HEK293 (cell line): ENCODE measurements at regions not wholly inside any gene's neighbourhood (a gene's known extent, or its start where the extent isn't known, plus 50 kb on each side); places are given as distances from the start of the nearest gene placed in this dataset.
A peak's percentile ranks its signal among the peaks of the same experiment; 100 is the strongest.

ENCODE experiments used
- CTCF ChIA-PET: fragments of 350-600 bp; formaldehyde crosslinking; extraction: SDS; loops from one replicate; lab custom pipeline; 2021; ENCODE audit warnings: antibody characterized with exemption; lab: Yijun Ruan, JAX
- POLR2A ChIA-PET: fragments of 300-600 bp; formaldehyde crosslinking; extraction: SDS; loops from one replicate; lab custom pipeline; 2020; ENCODE audit warnings: antibody characterized with exemption, inconsistent platforms; lab: Yijun Ruan, JAX
- H3K27ac ChIP-seq: fragments of 200-500 bp; sonication (Bioruptor generic); 2 replicates; pipeline ENCODE4 v1.5.1; 2014; ENCODE audit warnings: low read depth, low read length, control low read depth, inconsistent platforms; ENCODE audit errors: extremely low read depth
- H3K36me3 ChIP-seq, 2 experiments: fragments of 200-500 bp in 1 of 2; sonication (Bioruptor generic) in 1 of 2; 1 replicate in 1 of 2; 2 replicates in 1 of 2; pipeline ENCODE4 v1.5.1; 2014 to 2017; ENCODE audit warnings: inconsistent platforms in 2 of 2, low read length in 2 of 2; ENCODE audit not compliant: control insufficient read depth in 2 of 2, insufficient read depth in 1 of 2
- H3K4me1 ChIP-seq: fragments of 200-500 bp; sonication (Bioruptor generic); 2 replicates; pipeline ENCODE4 v1.5.1; 2014; ENCODE audit warnings: mild to moderate bottlenecking, low read length, inconsistent platforms; ENCODE audit not compliant: control insufficient read depth, insufficient read depth
- H3K4me3 ChIP-seq: 2 replicates; pipeline ENCODE4 v1.5.1; 2011; ENCODE audit warnings: low read depth, mild to moderate bottlenecking, control low read depth, low read length, moderate library complexity
- H3K9me3 ChIP-seq: fragments of 200-500 bp; sonication (Bioruptor generic); 2 replicates; pipeline ENCODE4 v1.5.1; 2014; ENCODE audit warnings: low read depth, low read length, inconsistent platforms; ENCODE audit not compliant: control insufficient read depth, insufficient read depth
- AEBP2 ChIP-seq: fragments of 450-650 bp; formaldehyde crosslinking; IDR thresholded peaks from 2 replicates; pipeline ENCODE4 v1.5.1; 2016; ENCODE audit warnings: missing biosample characterization, missing genetic modification characterization, borderline replicate concordance
- EGR2 ChIP-seq: fragments of 450-650 bp; formaldehyde crosslinking; IDR thresholded peaks from 2 replicates; pipeline ENCODE4 v1.5.1; 2016; ENCODE audit warnings: low read depth, missing biosample characterization, missing genetic modification characterization
- HOXD13 ChIP-seq: sonication (generic); formaldehyde crosslinking; IDR thresholded peaks from 2 replicates; pipeline ENCODE4 v1.8.0; 2022; ENCODE audit warnings: missing genetic modification reagents, borderline replicate concordance
- SCRT2 ChIP-seq: fragments of 450-650 bp; formaldehyde crosslinking; IDR thresholded peaks from 2 replicates; pipeline ENCODE4 v1.5.1; 2016; ENCODE audit warnings: missing biosample characterization, missing genetic modification characterization
- TRIM28 ChIP-seq: IDR thresholded peaks from 2 replicates; pipeline ENCODE4 v1.6.1; 2011; ENCODE audit warnings: low read length, control low read depth, borderline replicate concordance
- ZBTB20 ChIP-seq: fragments of 450-650 bp; formaldehyde crosslinking; IDR thresholded peaks from 2 replicates; pipeline ENCODE4 v1.5.1; 2016; ENCODE audit warnings: missing biosample characterization, missing genetic modification characterization
- ZFHX2 ChIP-seq: fragments of 450-650 bp; formaldehyde crosslinking; conservative IDR thresholded peaks from 2 replicates; pipeline ENCODE4 v1.5.1; 2016; ENCODE audit warnings: missing biosample characterization, missing genetic modification characterization
- ZNF114 ChIP-seq: fragments of 450-650 bp; formaldehyde crosslinking; IDR thresholded peaks from 2 replicates; pipeline ENCODE4 v1.5.0; 2017; ENCODE audit warnings: missing biosample characterization, missing genetic modification characterization
- ZNF132 ChIP-seq: fragments of 450-650 bp; formaldehyde crosslinking; IDR thresholded peaks from 2 replicates; pipeline ENCODE4 v1.5.1; 2017; ENCODE audit warnings: missing biosample characterization, missing genetic modification characterization, borderline replicate concordance
- ZNF140 ChIP-seq: fragments of 450-650 bp; formaldehyde crosslinking; IDR thresholded peaks from 2 replicates; pipeline ENCODE4 v1.5.1; 2016; ENCODE audit warnings: missing biosample characterization, missing genetic modification characterization
- ZNF155 ChIP-seq: fragments of 450-650 bp; formaldehyde crosslinking; IDR thresholded peaks from 2 replicates; pipeline ENCODE4 v1.5.1; 2016; ENCODE audit warnings: missing biosample characterization, missing genetic modification characterization
- ZNF211 ChIP-seq: fragments of 450-650 bp; formaldehyde crosslinking; IDR thresholded peaks from 2 replicates; pipeline ENCODE4 v1.5.1; 2016; ENCODE audit warnings: low read depth, missing biosample characterization, missing genetic modification characterization
- ZNF366 ChIP-seq: fragments of 450-650 bp; formaldehyde crosslinking; conservative IDR thresholded peaks from 2 replicates; pipeline ENCODE4 v1.5.1; 2016; ENCODE audit warnings: missing biosample characterization, missing genetic modification characterization
- ZNF404 ChIP-seq: fragments of 450-650 bp; formaldehyde crosslinking; IDR thresholded peaks from 2 replicates; pipeline ENCODE4 v1.5.1; 2017; ENCODE audit warnings: missing biosample characterization, missing genetic modification characterization
- ZNF501 ChIP-seq: fragments of 450-650 bp; formaldehyde crosslinking; IDR thresholded peaks from 2 replicates; pipeline ENCODE4 v1.5.1; 2016; ENCODE audit warnings: missing biosample characterization, missing genetic modification characterization
- ZNF544 ChIP-seq: fragments of 450-650 bp; formaldehyde crosslinking; IDR thresholded peaks from 2 replicates; pipeline ENCODE4 v1.5.0; 2017; ENCODE audit warnings: missing biosample characterization, missing genetic modification characterization
- ZNF548 ChIP-seq: fragments of 450-650 bp; formaldehyde crosslinking; IDR thresholded peaks from 2 replicates; pipeline ENCODE4 v1.5.1; 2016; ENCODE audit warnings: missing biosample characterization, missing genetic modification characterization
- ZNF555 ChIP-seq: fragments of 450-650 bp; formaldehyde crosslinking; conservative IDR thresholded peaks from 2 replicates; pipeline ENCODE4 v1.5.1; 2017; ENCODE audit warnings: missing biosample characterization, mild to moderate bottlenecking, missing genetic modification characterization, inconsistent platforms
- ZNF600 ChIP-seq: fragments of 450-650 bp; formaldehyde crosslinking; IDR thresholded peaks from 2 replicates; pipeline ENCODE4 v1.5.1; 2016; ENCODE audit warnings: missing biosample characterization, missing genetic modification characterization
- ZNF626 ChIP-seq: fragments of 450-650 bp; sonication (Bioruptor Pico); formaldehyde crosslinking; IDR thresholded peaks from 2 replicates; pipeline ENCODE4 v1.5.1; 2018; ENCODE audit warnings: missing biosample characterization, missing genetic modification characterization, inconsistent platforms
- ZNF747 ChIP-seq: fragments of 450-650 bp; formaldehyde crosslinking; IDR thresholded peaks from 2 replicates; pipeline ENCODE4 v1.5.1; 2016; ENCODE audit warnings: missing biosample characterization, missing genetic modification characterization
- ZNF792 ChIP-seq: fragments of 450-650 bp; formaldehyde crosslinking; IDR thresholded peaks from 2 replicates; pipeline ENCODE4 v1.5.1; 2016; ENCODE audit warnings: missing biosample characterization, missing genetic modification characterization
- ZSCAN4 ChIP-seq: fragments of 450-650 bp; formaldehyde crosslinking; IDR thresholded peaks from 2 replicates; pipeline ENCODE4 v1.5.1; 2017; ENCODE audit warnings: missing biosample characterization, missing genetic modification characterization

GRCh38 chr17:79305376-79305767, 230.7 kb downstream of the ENGASE start:
- CTCF ChIA-PET = no interaction called here

GRCh38 chr17:79304884-79305283, 230.3 kb downstream of the ENGASE start:
- CTCF ChIA-PET = interaction anchor here (0.6 to 1.0 kb wide), 2 partner anchors 86 to 89 kb away, joined by 3 read pairs; no protein-coding TSS in a partner anchor
- Histone ChIP-seq H3K27ac (no peak overlapping the region), H3K4me1 (peaks cover 4% of the 10 kb centered on the region; the same call in 1 of the 2 replicates), H3K36me3 (no peaks in the 10 kb centered on the region), H3K4me3 (no peak overlapping the region), H3K9me3 (no peaks in the 10 kb centered on the region)
- POLR2A ChIA-PET = no interaction called here
- TF ChIP-seq HOXD13 (CRISPR knock-in tag) = no peak
- no peak for TF ChIP-seq ZNF140 (tag by site-specific recombination)
- TF ChIP-seq ZNF747 (tag by site-specific recombination) = no peak
- no peak for TF ChIP-seq ZNF555 (tag by site-specific recombination)
- no peak for TF ChIP-seq ZNF366 (tag by site-specific recombination)

More at GRCh38 chr17:79305376-79305767, 230.7 kb downstream of the ENGASE start:
- Histone ChIP-seq H3K36me3 (no peaks in the 10 kb centered on the region), H3K4me3 (no peak overlapping the region), H3K27ac (no peak overlapping the region), H3K4me1 (peaks cover 4% of the 10 kb centered on the region; the same call in 1 of the 2 replicates), H3K9me3 (no peaks in the 10 kb centered on the region)
- TF ChIP-seq ZNF548 (tag by site-specific recombination) (no peak), EGR2 (peak; percentile 84), ZFHX2 (tag by site-specific recombination) (peak; percentile 93)
- POLR2A ChIA-PET = no interaction called here

GRCh38 chr17:79303641-79304205, 229.1 kb downstream of the ENGASE start:
- Histone ChIP-seq H3K36me3 (no peaks in the 10 kb centered on the region), H3K4me3 (no peak overlapping the region), H3K4me1 (peaks cover 4% of the 10 kb centered on the region; the same call in 1 of the 2 replicates), H3K9me3 (no peaks in the 10 kb centered on the region), H3K27ac (no peak overlapping the region)
- TF ChIP-seq ZNF626 (no peak), ZSCAN4 (peak; percentile 54)
- POLR2A ChIA-PET = no interaction called here
- CTCF ChIA-PET = interaction anchor here (0.6 to 1.7 kb wide), 3 partner anchors 40 to 658 kb away, joined by 4 to 6 read pairs (median 4); no protein-coding TSS in a partner anchor

GRCh38 chr17:79301469-79301868, 226.8 kb downstream of the ENGASE start:
- Histone ChIP-seq H3K4me1 (no peaks in the 10 kb centered on the region; the same call in 1 of the 2 replicates), H3K4me3 (no peak overlapping the region), H3K27ac (no peak overlapping the region), H3K9me3 (no peaks in the 10 kb centered on the region), H3K36me3 (no peaks in the 10 kb centered on the region)
- no peak for TF ChIP-seq ZNF600 (tag by site-specific recombination)
- no peak for TF ChIP-seq ZNF211 (tag by site-specific recombination)
- no peak for TF ChIP-seq ZBTB20 (tag by site-specific recombination)
- no peak for TF ChIP-seq ZNF114 (tag by site-specific recombination)
- no peak for TF ChIP-seq ZNF792 (tag by site-specific recombination)
- no peak for TF ChIP-seq ZNF501 (tag by site-specific recombination)
- TF ChIP-seq AEBP2 = no peak
- TF ChIP-seq TRIM28 = no peak
- TF ChIP-seq SCRT2 = no peak
- no peak for TF ChIP-seq ZNF132 (tag by site-specific recombination)
- TF ChIP-seq ZNF404 (tag by site-specific recombination) = no peak
- no peak for TF ChIP-seq ZNF155 (tag by site-specific recombination)
- no peak for TF ChIP-seq ZNF544 (tag by site-specific recombination)
- CTCF ChIA-PET = interaction anchor here (1.1 kb wide), 1 partner anchor 214 kb away, joined by 3 read pairs; no protein-coding TSS in a partner anchor
- POLR2A ChIA-PET = no interaction called here
